SH-SY5Y (cell line): ENCODE measurements at regions not wholly inside any gene's neighbourhood (a gene's known extent, or its start where the extent isn't known, plus 50 kb on each side); places are given as distances from the start of the nearest gene placed in this dataset.

ENCODE experiments used
- GATA2 ChIP-seq: IDR thresholded peaks from 2 replicates; pipeline ENCODE4 v1.6.1; 2011; ENCODE audit warnings: mild to moderate bottlenecking, low read depth, low read length
- GATA3 ChIP-seq: IDR thresholded peaks from 2 replicates; pipeline ENCODE4 v1.6.1; 2011; ENCODE audit warnings: low read depth, mild to moderate bottlenecking, low read length, moderate library complexity

- TF ChIP-seq GATA3, result no peak
- no peak for TF ChIP-seq GATA2
These were observed 97.6 kb downstream of the MRPL14 start for GRCh38 chr6:44029444-44030185.
